ENCODE measurements at regions not wholly inside any gene's neighbourhood (a gene's known extent, or its start where the extent isn't known, plus 50 kb on each side); places are given as distances from the start of the nearest gene placed in this dataset.

GRCh38 chr12:29983851-29984250 is 200.1 kb upstream of the TMTC1 start:
- no peak for TF ChIP-seq CTCF (conservative IDR thresholded peaks at IDR 0.05; ENCODE audit: low read depth, low read length)
- no peak for TF ChIP-seq ELK1 (IDR thresholded peaks at IDR 0.05; ENCODE audit: borderline replicate concordance, low read depth, low read length)
- no peak for TF ChIP-seq SMC3 (IDR thresholded peaks at IDR 0.05; ENCODE audit: low read depth, low read length)
- TF ChIP-seq BHLHE40 (IDR thresholded peaks at IDR 0.05; ENCODE audit: low read depth, low read length): no peak
- TF ChIP-seq RAD21 (IDR thresholded peaks at IDR 0.05; ENCODE audit: low read length): no peak
- TF ChIP-seq MAZ (IDR thresholded peaks at IDR 0.05; ENCODE audit: borderline replicate concordance, low read depth, low read length): no peak
- no peak for TF ChIP-seq POLR2A (IDR thresholded peaks at IDR 0.05; ENCODE audit: low read depth, low read length)
- TF ChIP-seq CEBPB (IDR thresholded peaks at IDR 0.05; ENCODE audit: low read depth, low read length): no peak
- TF ChIP-seq RCOR1 (IDR thresholded peaks at IDR 0.05; ENCODE audit: insufficient replicate concordance, low read length): no peak
- TF ChIP-seq CHD1 (IDR thresholded peaks at IDR 0.05; ENCODE audit: low read depth, low read length): no peak
- no peak for TF ChIP-seq MAFK (IDR thresholded peaks at IDR 0.05; ENCODE audit: low read depth, low read length)
- TF ChIP-seq RFX5 (IDR thresholded peaks at IDR 0.05; ENCODE audit: low read depth, low read length): no peak
- no peak for TF ChIP-seq FOS (IDR thresholded peaks at IDR 0.05; ENCODE audit: low read depth, low read length)
- no peak for TF ChIP-seq MXI1 (IDR thresholded peaks at IDR 0.05; ENCODE audit: borderline replicate concordance, low read depth, low read length)
